Activated naive CD4-positive, alpha-beta T cell treated with anti-CD3 and anti-CD28 coated beads, Interleukin-2, amount 10 ng/mL, durations not matched to agents 7 days and 5 days (primary cell): ENCODE measurements at regions not wholly inside any gene's neighbourhood (a gene's known extent, or its start where the extent isn't known, plus 50 kb on each side); places are given as distances from the start of the nearest gene placed in this dataset.
"Not testable (repeated sequence)": the region's sequence is repeated elsewhere in the genome, so short reads cannot be mapped to it uniquely, and the experiment has no call there.

Experiments used
- CTCF ChIA-PET: fragments of 350-600 bp; sonication (Branson Sonifier 250); formaldehyde crosslinking; loops from one replicate; lab custom pipeline; 2021; ENCODE audit warnings: antibody characterized with exemption; lab: Charles Lee
- DNase-seq: peaks from one replicate; pipeline ENCODE4 v3.0.0-alpha.2; 2020
- H3K27ac Mint-ChIP-seq: one replicate; pipeline ENCODE4 v1.8.0; 2021; ENCODE audit warnings: mild to moderate bottlenecking, moderate library complexity, mixed read lengths
- H3K27me3 Mint-ChIP-seq: one replicate; pipeline ENCODE4 v1.8.0; 2021; ENCODE audit warnings: mild to moderate bottlenecking, mixed read lengths
- H3K36me3 Mint-ChIP-seq: one replicate; pipeline ENCODE4 v1.8.0; 2021; ENCODE audit warnings: mixed read lengths
- H3K4me1 Mint-ChIP-seq: one replicate; pipeline ENCODE4 v1.8.0; 2021; ENCODE audit warnings: mixed read lengths
- H3K4me3 Mint-ChIP-seq: one replicate; pipeline ENCODE4 v1.8.0; 2021; ENCODE audit warnings: mild to moderate bottlenecking, moderate library complexity, mixed read lengths
- H3K9me3 Mint-ChIP-seq: one replicate; pipeline ENCODE4 v1.8.0; 2021; ENCODE audit warnings: mixed read lengths

GRCh38 chr14:21852061-21852664 lies 178.5 kb upstream of the OR4E1 start:
- peaks cover 24% of the 10 kb centered on the region for H3K36me3 Mint-ChIP-seq
- peaks cover 13% of the 10 kb centered on the region for H3K4me1 Mint-ChIP-seq
- peak; percentile 85 for DNase-seq
- H3K9me3 Mint-ChIP-seq, result no peaks in the 10 kb centered on the region
- CTCF ChIA-PET, result interaction anchor here (0.8 to 3.4 kb wide), 18 partner anchors 9 to 718 kb away, joined by 3 to 22 read pairs (median 4); no protein-coding TSS in a partner anchor
- peak overlapping the region; percentile 70 for H3K4me3 Mint-ChIP-seq
- peaks cover 13% of the 10 kb centered on the region for H3K27me3 Mint-ChIP-seq
- H3K27ac Mint-ChIP-seq, result peak overlapping the region; percentile 89

DNA sequence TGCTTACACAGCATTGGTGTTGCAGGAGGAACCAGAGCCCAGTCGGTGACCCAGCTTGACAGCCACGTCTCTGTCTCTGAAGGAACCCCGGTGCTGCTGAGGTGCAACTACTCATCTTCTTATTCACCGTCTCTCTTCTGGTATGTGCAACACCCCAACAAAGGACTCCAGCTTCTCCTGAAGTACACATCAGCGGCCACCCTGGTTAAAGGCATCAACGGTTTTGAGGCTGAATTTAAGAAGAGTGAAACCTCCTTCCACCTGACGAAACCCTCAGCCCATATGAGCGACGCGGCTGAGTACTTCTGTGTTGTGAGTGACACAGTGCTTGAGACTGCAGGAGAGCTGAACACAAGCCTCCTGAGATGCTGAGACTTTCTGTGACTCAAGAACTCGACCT lies 173.3 kb upstream of the OR4E1 start:
- DNase-seq, result peak; percentile 55
- Mint-ChIP-seq H3K4me1 (peaks cover 11% of the 10 kb centered on the region), H3K27ac (peak overlapping the region; percentile 89), H3K4me3 (peak overlapping the region; percentile 75), H3K27me3 (peaks cover 30% of the 10 kb centered on the region), H3K36me3 (peaks cover 11% of the 10 kb centered on the region)
- H3K9me3 Mint-ChIP-seq, result not testable (repeated sequence)
- CTCF ChIA-PET, result interaction anchor here (0.7 to 5.4 kb wide), 7 partner anchors 12 to 723 kb away, joined by 3 to 42 read pairs (median 3); no protein-coding TSS in a partner anchor

- peak; percentile 83 for DNase-seq
These were observed 172.7 kb upstream of the OR4E1 start for GRCh38 chr14:21846227-21846885.

GRCh38 chr14:21840765-21841164 lies 167.1 kb upstream of the OR4E1 start:
- CTCF ChIA-PET, result interaction anchor here (0.8 to 2.2 kb wide), 7 partner anchors 11 to 729 kb away, joined by 3 to 9 read pairs (median 4); no protein-coding TSS in a partner anchor
- no peak for DNase-seq
- H3K27ac Mint-ChIP-seq, result peak overlapping the region; percentile 64
- H3K4me3 Mint-ChIP-seq, result peak overlapping the region; percentile 61
- peaks cover 34% of the 10 kb centered on the region for H3K27me3 Mint-ChIP-seq
- H3K4me1 Mint-ChIP-seq, result peaks cover 21% of the 10 kb centered on the region
- no peaks in the 10 kb centered on the region for H3K9me3 Mint-ChIP-seq
- H3K36me3 Mint-ChIP-seq, result no peaks in the 10 kb centered on the region

More at GRCh38 chr14:21846227-21846885, 172.7 kb upstream of the OR4E1 start:
- Mint-ChIP-seq H3K4me3 (peak overlapping the region; percentile 75), H3K27ac (peak overlapping the region; percentile 89), H3K9me3 (no peaks in the 10 kb centered on the region), H3K4me1 (peaks cover 12% of the 10 kb centered on the region), H3K27me3 (peaks cover 34% of the 10 kb centered on the region), H3K36me3 (peaks cover 11% of the 10 kb centered on the region)
- CTCF ChIA-PET, result interaction anchor here (0.7 to 5.4 kb wide), 9 partner anchors 13 to 724 kb away, joined by 3 to 42 read pairs (median 3); no protein-coding TSS in a partner anchor

DNA sequence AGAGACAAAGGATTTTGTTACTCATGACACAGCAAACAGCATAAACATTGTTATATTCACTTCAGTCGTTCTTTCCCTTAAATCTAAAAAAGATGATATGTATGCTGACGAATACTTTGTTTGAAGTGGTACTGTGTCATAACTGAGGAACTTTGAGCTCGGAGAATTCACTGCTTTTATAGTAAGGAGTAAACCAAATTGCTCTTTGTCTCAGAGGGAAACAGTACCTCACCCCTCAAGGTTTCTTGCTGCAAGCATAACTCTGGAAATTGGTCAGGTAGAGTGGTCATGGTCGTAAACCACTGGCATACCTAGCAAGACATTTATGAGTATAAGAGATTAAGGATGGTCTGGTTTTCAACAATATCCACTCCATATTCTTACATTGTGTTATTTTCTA lies 160.2 kb upstream of the OR4E1 start:
- no peaks in the 10 kb centered on the region for H3K36me3 Mint-ChIP-seq
- H3K27ac Mint-ChIP-seq, result no peak overlapping the region
- no peak overlapping the region for H3K4me3 Mint-ChIP-seq
- no peak for DNase-seq
- peaks cover 24% of the 10 kb centered on the region for H3K27me3 Mint-ChIP-seq
- peaks cover 6% of the 10 kb centered on the region for H3K9me3 Mint-ChIP-seq
- H3K4me1 Mint-ChIP-seq, result peaks cover 4% of the 10 kb centered on the region
- CTCF ChIA-PET, result interaction anchor here (0.9 kb wide), 1 partner anchor 9 kb away, joined by 3 read pairs; no protein-coding TSS in a partner anchor

- H3K27ac Mint-ChIP-seq, result peak overlapping the region; percentile 28
- no peaks in the 10 kb centered on the region for H3K9me3 Mint-ChIP-seq
- peak overlapping the region; percentile 62 for H3K4me3 Mint-ChIP-seq
- CTCF ChIA-PET, result interaction anchor here (0.6 to 2.9 kb wide), 11 partner anchors 10 to 1062 kb away, joined by 3 to 15 read pairs (median 3); no protein-coding TSS in a partner anchor
- peaks cover 9% of the 10 kb centered on the region for H3K4me1 Mint-ChIP-seq
- DNase-seq, result no peak
- H3K36me3 Mint-ChIP-seq, result no peaks in the 10 kb centered on the region
- peaks cover 38% of the 10 kb centered on the region for H3K27me3 Mint-ChIP-seq
These were observed 152.2 kb upstream of the OR4E1 start for GRCh38 chr14:21825845-21826244.

DNA sequence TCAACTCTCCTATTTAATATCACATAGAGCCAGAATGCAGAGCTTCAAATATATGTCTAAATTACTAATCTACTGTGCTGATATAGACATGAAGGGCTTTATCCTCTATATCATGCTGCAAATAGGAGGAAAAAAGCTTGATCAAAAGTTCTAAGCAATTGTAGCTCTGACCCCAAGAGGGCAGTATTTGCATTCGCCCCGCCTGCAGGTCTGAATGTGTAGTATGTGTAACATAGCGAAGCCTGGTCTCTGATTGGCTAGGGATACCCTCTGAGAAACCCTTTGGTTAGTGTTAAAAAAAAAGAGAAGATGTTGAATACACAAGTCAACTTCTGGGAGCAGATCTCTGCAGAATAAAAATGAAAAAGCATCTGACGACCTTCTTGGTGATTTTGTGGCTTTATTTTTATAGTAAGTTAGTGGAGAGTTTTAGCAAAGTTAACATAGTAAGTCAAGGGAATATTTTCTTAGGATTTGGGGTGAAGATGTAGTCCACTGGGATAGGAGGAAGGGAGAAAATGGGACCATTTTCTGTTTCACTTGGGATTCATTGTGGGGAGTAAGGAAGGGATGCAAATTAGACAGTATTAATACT lies 151.6 kb upstream of the OR4E1 start:
- peak overlapping the region; percentile 60 for H3K27ac Mint-ChIP-seq
- H3K9me3 Mint-ChIP-seq, result no peaks in the 10 kb centered on the region
- H3K27me3 Mint-ChIP-seq, result peaks cover 41% of the 10 kb centered on the region
- peaks cover 9% of the 10 kb centered on the region for H3K4me1 Mint-ChIP-seq
- peak; percentile 66 for DNase-seq
- no peaks in the 10 kb centered on the region for H3K36me3 Mint-ChIP-seq
- H3K4me3 Mint-ChIP-seq, result peak overlapping the region; percentile 62
- CTCF ChIA-PET, result interaction anchor here (0.6 to 2.9 kb wide), 14 partner anchors 9 to 745 kb away, joined by 3 to 15 read pairs (median 4); no protein-coding TSS in a partner anchor

GRCh38 chr14:21822109-21822508 lies 148.5 kb upstream of the OR4E1 start:
- Mint-ChIP-seq H3K4me3 (no peak overlapping the region), H3K27me3 (peaks cover 40% of the 10 kb centered on the region), H3K27ac (no peak overlapping the region), H3K4me1 (peaks cover 9% of the 10 kb centered on the region), H3K9me3 (peaks cover 2% of the 10 kb centered on the region), H3K36me3 (no peaks in the 10 kb centered on the region)
- CTCF ChIA-PET, result no interaction called here
- no peak for DNase-seq

- Mint-ChIP-seq H3K27me3 (peaks cover 34% of the 10 kb centered on the region), H3K9me3 (peaks cover 8% of the 10 kb centered on the region), H3K4me3 (no peak overlapping the region), H3K36me3 (no peaks in the 10 kb centered on the region), H3K27ac (no peak overlapping the region), H3K4me1 (peaks cover 6% of the 10 kb centered on the region)
- CTCF ChIA-PET, result no interaction called here
- no peak for DNase-seq
These were observed 147.0 kb upstream of the OR4E1 start for GRCh38 chr14:21820631-21821030.

DNA sequence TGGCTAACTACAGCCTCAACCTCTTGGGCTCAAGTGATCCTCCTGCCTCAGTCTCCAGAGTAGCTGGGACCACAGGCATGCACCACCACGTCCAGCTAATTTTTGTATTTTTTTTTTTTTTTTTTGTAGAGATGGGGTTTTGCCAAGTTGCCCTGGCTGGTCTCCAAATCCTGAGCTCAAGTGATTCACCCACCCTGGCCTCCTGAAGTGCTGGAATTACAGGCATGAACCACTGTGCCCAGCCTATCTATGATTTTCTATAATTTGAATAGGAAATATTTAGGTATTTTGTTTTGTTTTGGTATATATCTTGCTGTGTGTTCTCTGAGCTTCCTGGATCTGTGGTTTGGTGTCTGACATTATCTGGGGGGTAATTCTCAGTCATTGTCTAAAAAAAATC lies 146.3 kb upstream of the OR4E1 start:
- peaks cover 28% of the 10 kb centered on the region for H3K27me3 Mint-ChIP-seq
- not testable (repeated sequence) for H3K4me1 Mint-ChIP-seq, H3K4me3 Mint-ChIP-seq, H3K36me3 Mint-ChIP-seq, H3K9me3 Mint-ChIP-seq, H3K27ac Mint-ChIP-seq, DNase-seq
- CTCF ChIA-PET, result interaction anchor here (0.7 to 0.8 kb wide), 2 partner anchors 71 to 996 kb away, joined by 3 read pairs; no protein-coding TSS in a partner anchor

GRCh38 chr14:21817010-21817409 lies 143.4 kb upstream of the OR4E1 start:
- CTCF ChIA-PET, DNase-seq, H3K4me1 Mint-ChIP-seq, H3K9me3 Mint-ChIP-seq, H3K4me3 Mint-ChIP-seq, H3K27ac Mint-ChIP-seq, H3K36me3 Mint-ChIP-seq: not testable (repeated sequence)
- H3K27me3 Mint-ChIP-seq, result peaks cover 26% of the 10 kb centered on the region

DNA sequence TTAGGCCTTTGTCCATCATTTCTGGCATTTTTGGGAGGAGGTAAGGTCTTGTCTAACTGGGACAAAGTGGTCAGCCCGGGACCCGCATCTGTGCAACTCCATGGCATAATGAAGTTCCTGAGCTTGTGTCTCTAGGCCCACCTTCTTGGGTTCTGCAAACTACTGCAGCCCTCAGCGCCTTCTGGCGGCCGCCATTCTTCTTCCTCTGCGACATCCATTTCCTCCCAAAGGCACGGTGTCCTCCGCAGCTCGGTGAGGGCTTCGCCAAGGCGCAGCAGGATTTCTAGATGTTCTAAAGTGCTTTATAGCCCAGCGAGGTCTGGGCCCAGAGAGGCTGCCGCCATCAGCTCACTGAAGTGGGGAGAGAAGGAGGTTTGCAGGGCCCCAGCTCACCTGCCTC lies 134.4 kb upstream of the OR4E1 start:
- H3K36me3 Mint-ChIP-seq, result no peaks in the 10 kb centered on the region
- no peak for DNase-seq
- peaks cover 16% of the 10 kb centered on the region for H3K27me3 Mint-ChIP-seq
- H3K4me3 Mint-ChIP-seq, result no peak overlapping the region
- H3K4me1 Mint-ChIP-seq, result no peaks in the 10 kb centered on the region
- H3K9me3 Mint-ChIP-seq, result no peaks in the 10 kb centered on the region
- H3K27ac Mint-ChIP-seq, result no peak overlapping the region
- CTCF ChIA-PET, result interaction anchor here (0.7 kb wide), 1 partner anchor 84 kb away, joined by 3 read pairs; no protein-coding TSS in a partner anchor

DNA sequence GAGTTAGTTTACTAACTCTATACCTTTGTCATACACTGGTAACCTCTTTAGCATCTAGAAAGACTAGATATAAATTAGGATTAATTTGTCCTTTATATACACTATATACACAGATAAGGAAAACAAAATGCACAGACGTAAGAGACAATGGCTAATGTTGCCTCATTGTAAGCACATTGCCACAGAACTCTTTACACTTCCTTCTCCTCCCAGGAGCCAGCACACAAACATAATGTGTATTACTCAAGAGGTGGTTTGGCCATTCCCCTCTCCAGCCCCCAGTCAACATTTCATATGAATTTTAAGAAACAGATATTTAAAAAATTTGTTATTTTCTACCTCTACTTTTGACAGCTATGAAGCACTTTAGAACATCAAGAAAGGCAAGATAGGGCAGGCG lies 131.4 kb upstream of the OR4E1 start:
- H3K4me1 Mint-ChIP-seq, result no peaks in the 10 kb centered on the region
- no peak overlapping the region for H3K4me3 Mint-ChIP-seq
- H3K27ac Mint-ChIP-seq, result no peak overlapping the region
- no peaks in the 10 kb centered on the region for H3K36me3 Mint-ChIP-seq
- CTCF ChIA-PET, result no interaction called here
- DNase-seq, result no peak
- peaks cover 7% of the 10 kb centered on the region for H3K27me3 Mint-ChIP-seq
- H3K9me3 Mint-ChIP-seq, result no peaks in the 10 kb centered on the region

DNA sequence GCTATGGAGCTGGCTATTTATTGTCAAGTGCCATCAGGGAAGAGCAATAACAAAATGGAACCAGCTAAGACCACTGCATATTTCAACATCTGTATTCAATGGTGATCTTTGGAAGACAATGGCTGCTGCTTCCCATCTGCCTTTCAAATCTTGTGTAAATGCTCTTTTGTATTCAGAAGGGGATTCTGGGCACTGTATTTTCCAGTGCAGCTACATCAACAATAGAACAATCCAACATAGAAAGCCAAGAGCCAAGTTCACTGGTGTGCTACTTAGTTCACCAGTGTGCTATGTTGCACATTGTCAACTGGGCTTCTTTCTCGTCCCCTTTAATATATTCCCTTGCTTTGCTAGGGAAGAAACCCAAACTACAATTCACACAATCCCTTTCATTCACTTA lies 128.8 kb upstream of the OR4E1 start:
- Mint-ChIP-seq H3K4me3 (no peak overlapping the region), H3K36me3 (no peaks in the 10 kb centered on the region), H3K27me3 (peaks cover 7% of the 10 kb centered on the region), H3K4me1 (no peaks in the 10 kb centered on the region), H3K9me3 (no peaks in the 10 kb centered on the region), H3K27ac (no peak overlapping the region)
- CTCF ChIA-PET, result interaction anchor here (1.7 kb wide), 1 partner anchor 43 kb away, joined by 5 read pairs; no protein-coding TSS in a partner anchor
- no peak for DNase-seq
